Tibial nerve (tissue), 4 donors: ENCODE measurements at regions not wholly inside any gene's neighbourhood (a gene's known extent, or its start where the extent isn't known, plus 50 kb on each side); places are given as distances from the start of the nearest gene placed in this dataset.

Experiments used
- DNase-seq, 2 donors: peaks; one replicate each; pipeline ENCODE4 v3.0.0-alpha.2; 2019; ENCODE audit warnings: low spot score in 2 of 2
- H3K27ac ChIP-seq, 4 donors: fragments of 200-600 bp; sonication (generic) in 3 of 4; one replicate each; pipeline ENCODE4 v1.5.1; 2017 to 2019; ENCODE audit warnings: mild to moderate bottlenecking in 1 of 4
- H3K27me3 ChIP-seq, 2 donors: fragments of 200-600 bp; sonication (generic) in 1 of 2; one replicate each; pipeline versions ENCODE4 v1.5.1 to v1.6.0; 2017 to 2019
- H3K36me3 ChIP-seq, 3 donors: fragments of 200-600 bp; sonication (generic); one replicate each; pipeline ENCODE4 v1.5.1; 2018 to 2019
- H3K4me1 ChIP-seq, 4 donors: fragments of 200-600 bp; sonication (generic) in 3 of 4; one replicate each; pipeline ENCODE4 v1.5.1; 2017 to 2019
- H3K4me3 ChIP-seq, 4 donors: fragments of 200-600 bp; sonication (generic) in 3 of 4; one replicate each; pipeline ENCODE4 v1.5.1; 2017 to 2019; ENCODE audit warnings: mild to moderate bottlenecking in 1 of 4, moderate library complexity in 1 of 4
- H3K9me3 ChIP-seq, 4 donors: fragments of 200-600 bp; sonication (generic) in 3 of 4; one replicate each; pipeline ENCODE4 v1.5.1; 2017 to 2019
- EP300 ChIP-seq, 2 donors: sonication (generic); formaldehyde crosslinking; IDR thresholded peaks; one replicate each; pipeline ENCODE4 v1.6.1; 2017; ENCODE audit warnings: antibody characterized with exemption in 2 of 2, mild to moderate bottlenecking in 1 of 2
- POLR2A ChIP-seq, 2 donors: fragments of 450-650 bp; IDR thresholded peaks; one replicate each; pipeline ENCODE4 v1.6.1; 2017; ENCODE audit warnings: antibody characterized with exemption in 2 of 2, mild to moderate bottlenecking in 2 of 2, moderate library complexity in 2 of 2
- WGBS, 2 donors: methylation state at CpG; one replicate each; pipeline ENCODE4 v1.1.5; 2018; 5-methylcytosine and 5-hydroxymethylcytosine counted together
- TF ChIP-seq, protein P1 (sequence below), 5 experiments: fragments of 200-600 bp in 3 of 5; fragments of 450-650 bp in 2 of 5; sonication (generic) in 3 of 5; IDR thresholded peaks; one replicate each; pipeline ENCODE4 v1.5.1; 2016 to 2019; ENCODE audit warnings: antibody characterized with exemption in 5 of 5, mild to moderate bottlenecking in 3 of 5, moderate library complexity in 2 of 5

DNA sequence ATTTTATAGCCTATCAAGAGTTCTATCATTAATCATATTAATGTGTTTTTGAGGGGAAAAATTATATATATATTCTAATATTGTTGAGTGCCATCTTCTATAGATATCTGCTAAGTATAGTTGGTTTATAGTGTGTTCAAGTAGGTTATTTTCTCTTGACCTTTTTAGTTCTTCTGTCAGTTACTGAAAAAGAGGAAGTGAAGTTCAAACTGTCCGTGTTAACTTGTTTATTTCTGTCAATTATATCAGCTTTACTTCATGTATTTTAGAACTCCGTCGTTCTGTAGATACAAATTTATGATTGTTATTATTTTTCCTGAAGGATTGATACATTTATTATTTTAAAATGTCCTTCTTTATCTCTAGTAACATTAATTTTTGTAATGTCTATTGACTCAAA lies 1209.1 kb downstream of the CDH12 start:
- no peak for DNase-seq
- no peaks in the 10 kb centered on the region for H3K4me1 ChIP-seq
- 69 to 75% methylated on average over 3 of the region's 3 CpGs for WGBS, 2 donors
- no peaks in the 10 kb centered on the region for H3K27me3 ChIP-seq
- no peak overlapping the region for H3K4me3 ChIP-seq
- H3K27ac ChIP-seq: no peak overlapping the region
- no peaks in the 10 kb centered on the region for H3K36me3 ChIP-seq
- H3K9me3 ChIP-seq: peaks cover 0 to 4% (median 0%) of the 10 kb centered on the region in 4 donors
- no peak for TF ChIP-seq EP300 (IDR thresholded peaks at IDR 0.05)
- TF ChIP-seq POLR2A (IDR thresholded peaks at IDR 0.05): no peak
- TF ChIP-seq, protein P1, sequence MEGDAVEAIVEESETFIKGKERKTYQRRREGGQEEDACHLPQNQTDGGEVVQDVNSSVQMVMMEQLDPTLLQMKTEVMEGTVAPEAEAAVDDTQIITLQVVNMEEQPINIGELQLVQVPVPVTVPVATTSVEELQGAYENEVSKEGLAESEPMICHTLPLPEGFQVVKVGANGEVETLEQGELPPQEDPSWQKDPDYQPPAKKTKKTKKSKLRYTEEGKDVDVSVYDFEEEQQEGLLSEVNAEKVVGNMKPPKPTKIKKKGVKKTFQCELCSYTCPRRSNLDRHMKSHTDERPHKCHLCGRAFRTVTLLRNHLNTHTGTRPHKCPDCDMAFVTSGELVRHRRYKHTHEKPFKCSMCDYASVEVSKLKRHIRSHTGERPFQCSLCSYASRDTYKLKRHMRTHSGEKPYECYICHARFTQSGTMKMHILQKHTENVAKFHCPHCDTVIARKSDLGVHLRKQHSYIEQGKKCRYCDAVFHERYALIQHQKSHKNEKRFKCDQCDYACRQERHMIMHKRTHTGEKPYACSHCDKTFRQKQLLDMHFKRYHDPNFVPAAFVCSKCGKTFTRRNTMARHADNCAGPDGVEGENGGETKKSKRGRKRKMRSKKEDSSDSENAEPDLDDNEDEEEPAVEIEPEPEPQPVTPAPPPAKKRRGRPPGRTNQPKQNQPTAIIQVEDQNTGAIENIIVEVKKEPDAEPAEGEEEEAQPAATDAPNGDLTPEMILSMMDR (IDR thresholded peaks at IDR 0.05): no peak

- H3K9me3 ChIP-seq: peaks cover 0 to 4% (median 0%) of the 10 kb centered on the region in 4 donors
- no peak overlapping the region for H3K4me3 ChIP-seq
- no peaks in the 10 kb centered on the region for H3K27me3 ChIP-seq
- H3K4me1 ChIP-seq: no peaks in the 10 kb centered on the region
- H3K36me3 ChIP-seq: no peaks in the 10 kb centered on the region
- 45 to 59% methylated on average over 1 of the region's 1 CpG for WGBS, 2 donors
- no peak overlapping the region for H3K27ac ChIP-seq
- TF ChIP-seq EP300 (IDR thresholded peaks at IDR 0.05) (no peak), POLR2A (IDR thresholded peaks at IDR 0.05) (no peak)
- TF ChIP-seq, protein P1 (IDR thresholded peaks at IDR 0.05): no peak
- no peak for DNase-seq
These were observed 1210.8 kb downstream of the CDH12 start for GRCh38 chr5:21642312-21642711.

DNA sequence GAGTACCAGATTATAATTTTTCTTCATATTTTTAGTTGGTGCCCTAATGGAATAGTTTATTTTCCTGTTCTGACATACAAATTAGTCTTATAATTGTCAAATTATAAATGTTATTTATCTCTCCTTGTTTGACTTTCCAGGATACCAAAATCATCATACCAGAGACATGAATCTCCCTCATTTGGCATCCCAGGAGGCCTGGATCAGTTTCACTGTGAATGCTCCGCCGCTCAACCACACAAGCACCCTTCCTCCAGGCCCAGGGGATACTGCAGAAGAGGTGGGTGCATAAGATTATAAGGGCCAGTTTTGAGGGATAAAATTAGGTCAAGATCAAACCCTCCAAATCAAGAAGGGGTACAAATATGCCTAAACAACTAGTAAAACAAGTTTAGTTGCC lies 1229.3 kb downstream of the CDH12 start:
- H3K27me3 ChIP-seq: no peaks in the 10 kb centered on the region
- WGBS, 2 donors: 100% methylated on average over 2 of the region's 2 CpGs
- DNase-seq: no peak

DNA sequence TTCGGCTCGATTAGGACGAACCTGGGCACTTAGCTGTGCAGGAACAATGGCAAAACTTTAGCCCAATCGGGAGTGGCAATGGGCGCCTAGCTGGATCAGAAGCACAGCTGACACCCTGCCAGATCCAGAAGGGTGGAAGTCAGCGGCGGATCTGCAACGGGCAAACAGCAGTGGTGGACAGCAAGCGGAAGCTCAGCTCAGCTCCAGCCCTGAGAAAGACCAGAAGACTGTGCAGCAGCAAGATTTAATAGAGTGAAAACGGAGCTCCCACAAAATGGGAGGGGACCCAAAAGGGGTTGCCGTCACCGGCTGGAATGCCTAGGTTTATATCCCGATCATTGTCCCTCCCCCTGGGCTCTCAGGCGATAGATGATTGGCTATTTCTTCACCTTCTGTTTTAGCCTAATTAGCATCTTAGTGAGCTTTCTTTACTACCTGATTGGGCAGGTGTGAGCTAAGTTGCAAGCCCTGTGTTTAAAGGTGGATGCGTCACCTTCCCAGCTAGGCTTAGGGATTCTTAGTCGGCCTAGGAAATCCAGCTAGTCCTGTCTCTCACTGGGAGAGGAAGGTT lies 1237.9 kb downstream of the CDH12 start:
- Histone ChIP-seq H3K4me1 (no peaks in the 10 kb centered on the region), H3K36me3 (no peaks in the 10 kb centered on the region), H3K27ac (no peak overlapping the region), H3K4me3 (no peak overlapping the region), H3K27me3 (no peaks in the 10 kb centered on the region), H3K9me3 (no peaks in the 10 kb centered on the region)
- TF ChIP-seq POLR2A (IDR thresholded peaks at IDR 0.05) (no peak), EP300 (IDR thresholded peaks at IDR 0.05) (no peak)
- TF ChIP-seq, protein P1 (IDR thresholded peaks at IDR 0.05): no peak
- 90 to 97% methylated on average over 16 of the region's 16 CpGs for WGBS, 2 donors
- no peak for DNase-seq

More for the DNA sequence above, 1229.3 kb downstream of the CDH12 start:
- TF ChIP-seq, protein P1 (IDR thresholded peaks at IDR 0.05): no peak
- no peak for TF ChIP-seq EP300 (IDR thresholded peaks at IDR 0.05)
- Histone ChIP-seq H3K27ac (no peak overlapping the region), H3K9me3 (peaks cover 0 to 17% (median 1%) of the 10 kb centered on the region in 4 donors), H3K4me3 (no peak overlapping the region), H3K36me3 (no peaks in the 10 kb centered on the region), H3K4me1 (no peaks in the 10 kb centered on the region)

GRCh38 chr5:21613971-21614488 lies 1239.1 kb downstream of the CDH12 start:
- no peaks in the 10 kb centered on the region for H3K27me3 ChIP-seq
- H3K9me3 ChIP-seq: no peaks in the 10 kb centered on the region
- no peak overlapping the region for H3K4me3 ChIP-seq
- no peaks in the 10 kb centered on the region for H3K36me3 ChIP-seq
- no peak for DNase-seq
- no peak overlapping the region for H3K27ac ChIP-seq
- TF ChIP-seq, protein P1 (IDR thresholded peaks at IDR 0.05): no peak
- TF ChIP-seq POLR2A (IDR thresholded peaks at IDR 0.05) (no peak), EP300 (IDR thresholded peaks at IDR 0.05) (no peak)
- H3K4me1 ChIP-seq: no peaks in the 10 kb centered on the region
- WGBS, 2 donors: 70 to 72% methylated on average over 5 of the region's 5 CpGs
